Upper lobe of left lung (tissue), 4 donors: ENCODE measurements at regions not wholly inside any gene's neighbourhood (a gene's known extent, or its start where the extent isn't known, plus 50 kb on each side); places are given as distances from the start of the nearest gene placed in this dataset.

ENCODE experiments used
- EP300 ChIP-seq, 4 donors: sonication (generic); formaldehyde crosslinking; IDR thresholded peaks; one replicate each; pipeline ENCODE4 v1.5.1; 2017; ENCODE audit warnings: antibody characterized with exemption in 4 of 4, control low read depth in 2 of 4
- POLR2AphosphoS5 ChIP-seq, 2 donors: sonication (generic); formaldehyde crosslinking; IDR thresholded peaks; one replicate each; pipeline ENCODE4 v1.5.1; 2017; ENCODE audit warnings: antibody characterized with exemption in 2 of 2
- TF ChIP-seq, protein P1 (sequence below), 6 experiments: fragments of 450-650 bp in 4 of 6; fragments of 200-600 bp in 2 of 6; sonication (generic) in 2 of 6; IDR thresholded peaks; one replicate each; pipeline ENCODE4 v1.5.1; 2016 to 2019; ENCODE audit warnings: antibody characterized with exemption in 6 of 6

DNA sequence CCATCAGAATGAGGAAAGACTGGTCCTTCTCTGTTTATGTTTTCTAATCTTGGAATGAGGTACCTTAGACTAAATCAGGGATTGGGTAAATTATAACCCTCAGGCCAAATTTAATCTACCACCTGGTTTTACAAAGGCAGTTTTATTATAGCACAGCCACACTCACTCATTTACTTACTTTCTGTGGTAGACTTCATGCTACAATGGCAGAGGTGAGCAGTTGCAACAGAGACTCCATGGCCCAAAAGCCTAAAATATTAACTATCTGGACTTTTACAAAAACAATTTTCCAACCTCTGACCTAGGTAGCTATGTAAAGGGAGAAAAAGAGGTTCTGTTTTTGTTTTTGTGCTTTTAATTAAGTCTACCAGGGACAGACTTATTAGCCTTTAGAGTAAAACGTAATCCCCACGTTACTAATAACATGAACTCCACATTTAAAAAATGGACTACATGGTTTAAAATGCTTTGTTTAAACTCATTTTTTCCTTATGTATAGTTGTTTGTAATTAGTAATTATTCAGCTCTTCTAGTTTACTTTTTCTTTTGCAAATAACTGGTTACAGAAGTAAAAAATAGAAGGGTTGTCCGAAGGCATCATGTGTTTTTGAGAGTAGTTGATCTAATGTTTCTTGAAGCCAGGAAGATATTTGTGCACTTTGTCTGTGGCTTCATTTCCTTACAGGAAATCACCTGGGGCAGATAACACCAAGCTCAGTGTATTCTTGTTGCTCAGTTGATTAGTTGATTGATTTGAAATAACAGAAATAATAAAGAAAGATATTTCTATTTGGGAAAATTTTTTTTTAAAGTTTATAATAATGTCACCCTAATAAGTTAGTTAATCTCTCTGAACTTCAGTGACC lies 57.6 kb upstream of the ATP2B1 start:
- TF ChIP-seq, protein P1, sequence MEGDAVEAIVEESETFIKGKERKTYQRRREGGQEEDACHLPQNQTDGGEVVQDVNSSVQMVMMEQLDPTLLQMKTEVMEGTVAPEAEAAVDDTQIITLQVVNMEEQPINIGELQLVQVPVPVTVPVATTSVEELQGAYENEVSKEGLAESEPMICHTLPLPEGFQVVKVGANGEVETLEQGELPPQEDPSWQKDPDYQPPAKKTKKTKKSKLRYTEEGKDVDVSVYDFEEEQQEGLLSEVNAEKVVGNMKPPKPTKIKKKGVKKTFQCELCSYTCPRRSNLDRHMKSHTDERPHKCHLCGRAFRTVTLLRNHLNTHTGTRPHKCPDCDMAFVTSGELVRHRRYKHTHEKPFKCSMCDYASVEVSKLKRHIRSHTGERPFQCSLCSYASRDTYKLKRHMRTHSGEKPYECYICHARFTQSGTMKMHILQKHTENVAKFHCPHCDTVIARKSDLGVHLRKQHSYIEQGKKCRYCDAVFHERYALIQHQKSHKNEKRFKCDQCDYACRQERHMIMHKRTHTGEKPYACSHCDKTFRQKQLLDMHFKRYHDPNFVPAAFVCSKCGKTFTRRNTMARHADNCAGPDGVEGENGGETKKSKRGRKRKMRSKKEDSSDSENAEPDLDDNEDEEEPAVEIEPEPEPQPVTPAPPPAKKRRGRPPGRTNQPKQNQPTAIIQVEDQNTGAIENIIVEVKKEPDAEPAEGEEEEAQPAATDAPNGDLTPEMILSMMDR (IDR thresholded peaks at IDR 0.05) = no peak
- TF ChIP-seq POLR2AphosphoS5 (IDR thresholded peaks at IDR 0.05) (no peak), EP300 (IDR thresholded peaks at IDR 0.05) (no peak)
